ENCODE measurements at regions not wholly inside any gene's neighbourhood (a gene's known extent, or its start where the extent isn't known, plus 50 kb on each side); places are given as distances from the start of the nearest gene placed in this dataset.

GRCh38 chr1:234835239-234835638 lies 225.3 kb upstream of the IRF2BP2 start:
- H3K27ac ChIP-seq (ENCODE audit: low read length in 2 of 2): no peak overlapping the region
- H3K27me3 Mint-ChIP-seq: no peaks in the 10 kb centered on the region
- no peak overlapping the region for H3K27ac Mint-ChIP-seq
- H3K9ac ChIP-seq (ENCODE audit: low read length): no peak overlapping the region
- H4K20me1 ChIP-seq (ENCODE audit: control insufficient read depth, insufficient read depth, low read length, poor library complexity, severe bottlenecking): no peaks in the 10 kb centered on the region
- H3K4me3 ChIP-seq (ENCODE audit: control extremely low read depth in 1 of 5, extremely low read depth in 1 of 5, insufficient read depth in 1 of 5, low read depth in 2 of 5, low read length in 4 of 5): no peak overlapping the region
- H2AFZ ChIP-seq (ENCODE audit: insufficient read depth, low read depth, low read length, poor library complexity, severe bottlenecking): no peak overlapping the region
- no peaks in the 10 kb centered on the region for H3K4me1 ChIP-seq (ENCODE audit: control insufficient read depth in 2 of 2, insufficient read depth in 2 of 2, low read length in 2 of 2)
- DNase-seq (no peak), ATAC-seq (ENCODE audit: low read depth) (no peak)
- H3K4me2 ChIP-seq (replicated peaks; ENCODE audit: low read depth, low read length, poor library complexity, severe bottlenecking): no peak overlapping the region
- no CpG with 5 or more reads among the region's 2 CpGs for WGBS (ENCODE audit: insufficient coverage)
- no peak overlapping the region for H3K4me3 Mint-ChIP-seq
- no peaks in the 10 kb centered on the region for H3K9me3 Mint-ChIP-seq (ENCODE audit: insufficient read depth)
- CTCF ChIA-PET: interaction anchor here (0.5 to 1.5 kb wide), 2 partner anchors 32 to 248 kb away, joined by 3 read pairs; no protein-coding TSS in a partner anchor
- intact Hi-C loops (cut with micrococcal nuclease): no loop called here
- peaks cover 0 to 3% (median 3%) of the 10 kb centered on the region in 3 donors for H3K9me3 ChIP-seq (ENCODE audit: control extremely low read depth in 1 of 3, control insufficient read depth in 2 of 3, insufficient read depth in 1 of 3, low read length in 2 of 3)
- no peaks in the 10 kb centered on the region for H3K4me1 Mint-ChIP-seq
- H3K79me2 ChIP-seq (ENCODE audit: control insufficient read depth, insufficient read depth, low read length): no peaks in the 10 kb centered on the region
- POLR2A ChIA-PET: no interaction called here
- H3K36me3 ChIP-seq (replicated peaks in 1 of 2; ENCODE audit: control extremely low read depth in 1 of 2, control insufficient read depth in 1 of 2, extremely low read depth in 1 of 2, insufficient read depth in 2 of 2, low read length in 1 of 2): no peaks in the 10 kb centered on the region
- H3K27me3 ChIP-seq (replicated peaks in 1 of 4; ENCODE audit: control extremely low read depth in 1 of 4, control insufficient read depth in 3 of 4, insufficient read depth in 4 of 4, low read length in 3 of 4): no peaks in the 10 kb centered on the region
- TF ChIP-seq, protein P1, sequence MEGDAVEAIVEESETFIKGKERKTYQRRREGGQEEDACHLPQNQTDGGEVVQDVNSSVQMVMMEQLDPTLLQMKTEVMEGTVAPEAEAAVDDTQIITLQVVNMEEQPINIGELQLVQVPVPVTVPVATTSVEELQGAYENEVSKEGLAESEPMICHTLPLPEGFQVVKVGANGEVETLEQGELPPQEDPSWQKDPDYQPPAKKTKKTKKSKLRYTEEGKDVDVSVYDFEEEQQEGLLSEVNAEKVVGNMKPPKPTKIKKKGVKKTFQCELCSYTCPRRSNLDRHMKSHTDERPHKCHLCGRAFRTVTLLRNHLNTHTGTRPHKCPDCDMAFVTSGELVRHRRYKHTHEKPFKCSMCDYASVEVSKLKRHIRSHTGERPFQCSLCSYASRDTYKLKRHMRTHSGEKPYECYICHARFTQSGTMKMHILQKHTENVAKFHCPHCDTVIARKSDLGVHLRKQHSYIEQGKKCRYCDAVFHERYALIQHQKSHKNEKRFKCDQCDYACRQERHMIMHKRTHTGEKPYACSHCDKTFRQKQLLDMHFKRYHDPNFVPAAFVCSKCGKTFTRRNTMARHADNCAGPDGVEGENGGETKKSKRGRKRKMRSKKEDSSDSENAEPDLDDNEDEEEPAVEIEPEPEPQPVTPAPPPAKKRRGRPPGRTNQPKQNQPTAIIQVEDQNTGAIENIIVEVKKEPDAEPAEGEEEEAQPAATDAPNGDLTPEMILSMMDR (IDR thresholded peaks at IDR 0.05): no peak
- TF ChIP-seq EZH2 (IDR thresholded peaks at IDR 0.05; ENCODE audit: borderline replicate concordance, insufficient read depth, low read depth, low read length, poor library complexity, severe bottlenecking): no peak

DNA sequence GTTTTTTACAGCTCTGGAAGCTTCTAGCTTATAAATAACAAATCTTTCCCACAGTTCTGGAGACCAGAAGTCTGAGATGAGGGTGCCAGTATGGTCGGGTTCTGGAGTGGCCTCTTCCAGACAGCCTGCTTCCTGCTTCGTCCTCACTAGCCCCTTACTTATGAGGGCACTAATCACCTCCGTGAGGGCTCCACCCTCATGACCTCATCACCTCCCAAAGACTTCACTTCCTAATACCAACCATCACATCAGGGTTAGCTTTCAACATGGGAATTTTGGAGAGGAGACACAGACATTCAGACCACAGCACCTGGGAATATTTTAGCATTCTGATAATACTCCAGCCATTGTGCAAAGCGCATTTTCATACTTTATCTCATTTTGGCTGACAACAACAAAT lies 223.7 kb upstream of the IRF2BP2 start:
- no peaks in the 10 kb centered on the region for H3K4me1 Mint-ChIP-seq
- CTCF ChIA-PET: no interaction called here
- POLR2A ChIA-PET: no interaction called here

More for the DNA sequence above, 223.7 kb upstream of the IRF2BP2 start:
- Histone ChIP-seq H3K4me1 (ENCODE audit: control insufficient read depth in 2 of 2, insufficient read depth in 2 of 2, low read length in 2 of 2) (no peaks in the 10 kb centered on the region), H2AFZ (ENCODE audit: insufficient read depth, low read depth, low read length, poor library complexity, severe bottlenecking) (no peak overlapping the region), H4K20me1 (ENCODE audit: control insufficient read depth, insufficient read depth, low read length, poor library complexity, severe bottlenecking) (no peaks in the 10 kb centered on the region), H3K27me3 (replicated peaks in 1 of 4; ENCODE audit: control extremely low read depth in 1 of 4, control insufficient read depth in 3 of 4, insufficient read depth in 4 of 4, low read length in 3 of 4) (no peaks in the 10 kb centered on the region), H3K79me2 (ENCODE audit: control insufficient read depth, insufficient read depth, low read length) (no peaks in the 10 kb centered on the region), H3K4me2 (replicated peaks; ENCODE audit: low read depth, low read length, poor library complexity, severe bottlenecking) (no peak overlapping the region), H3K36me3 (replicated peaks in 1 of 2; ENCODE audit: control extremely low read depth in 1 of 2, control insufficient read depth in 1 of 2, extremely low read depth in 1 of 2, insufficient read depth in 2 of 2, low read length in 1 of 2) (no peaks in the 10 kb centered on the region), H3K27ac (ENCODE audit: low read length in 2 of 2) (no peak overlapping the region), H3K4me3 (ENCODE audit: control extremely low read depth in 1 of 5, extremely low read depth in 1 of 5, insufficient read depth in 1 of 5, low read depth in 2 of 5, low read length in 4 of 5) (no peak overlapping the region), H3K9me3 (ENCODE audit: control extremely low read depth in 1 of 3, control insufficient read depth in 2 of 3, insufficient read depth in 1 of 3, low read length in 2 of 3) (peaks cover 0 to 3% (median 3%) of the 10 kb centered on the region in 3 donors), H3K9ac (ENCODE audit: low read length) (no peak overlapping the region)
- H3K4me3 Mint-ChIP-seq: no peak overlapping the region
- H3K9me3 Mint-ChIP-seq (ENCODE audit: insufficient read depth): no peaks in the 10 kb centered on the region
- H3K27me3 Mint-ChIP-seq: no peaks in the 10 kb centered on the region
- no peak overlapping the region for H3K27ac Mint-ChIP-seq
- intact Hi-C loops (cut with micrococcal nuclease): no loop called here
- no peak for ATAC-seq (ENCODE audit: low read depth)
- no peak for DNase-seq
- no peak for TF ChIP-seq EZH2 (IDR thresholded peaks at IDR 0.05; ENCODE audit: borderline replicate concordance, insufficient read depth, low read depth, low read length, poor library complexity, severe bottlenecking)
- WGBS (ENCODE audit: insufficient coverage): 96% methylated on average over 3 of the region's 4 CpGs
